ENCODE measurements at regions not wholly inside any gene's neighbourhood (a gene's known extent, or its start where the extent isn't known, plus 50 kb on each side); places are given as distances from the start of the nearest gene placed in this dataset.
"Not testable (repeated sequence)": the region's sequence is repeated elsewhere in the genome, so short reads cannot be mapped to it uniquely, and the experiment has no call there.

DNA sequence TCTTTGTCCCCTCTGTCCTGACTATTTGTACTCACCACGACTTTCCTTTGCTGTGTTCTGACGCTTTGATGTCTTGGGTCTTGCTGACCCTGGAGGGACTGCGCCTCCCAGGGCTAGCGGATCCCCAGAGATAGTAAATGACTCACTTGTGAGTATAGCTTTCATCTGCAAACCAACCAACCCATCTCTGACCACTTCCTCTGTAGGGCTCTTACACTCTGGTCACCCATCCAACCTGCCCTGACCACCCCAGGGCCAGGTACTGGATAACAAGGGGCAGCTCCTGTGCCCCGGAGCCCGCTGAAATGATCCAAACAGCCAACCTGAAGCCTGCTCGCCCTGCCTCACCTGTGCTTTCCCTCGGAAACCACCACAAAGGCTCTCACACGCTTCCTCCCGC, 125.2 kb upstream of the CARD11 start:
- H3K27me3 ChIP-seq (ENCODE audit: control insufficient read depth in 1 of 2, insufficient read depth in 2 of 2, low read length in 2 of 2) = no peaks in the 10 kb centered on the region
- H3K36me3 ChIP-seq (ENCODE audit: control insufficient read depth in 2 of 2, insufficient read depth in 2 of 2, low read length in 1 of 2) = no peaks in the 10 kb centered on the region
- H3K9me3 ChIP-seq (ENCODE audit: control insufficient read depth in 2 of 2, insufficient read depth in 1 of 2, low read depth in 1 of 2, low read length in 1 of 2) = peaks cover 0 to 2% of the 10 kb centered on the region in 2 donors
- no peak overlapping the region for H3K4me3 ChIP-seq (ENCODE audit: low read depth in 1 of 2, low read length in 2 of 2)
- WGBS, 2 donors = 85 to 90% methylated on average over 10 of the region's 10 CpGs
- H3K27ac ChIP-seq (ENCODE audit: low read depth in 2 of 2, low read length in 1 of 2) = no peak overlapping the region
- no peaks in the 10 kb centered on the region for H3K4me1 ChIP-seq (ENCODE audit: control insufficient read depth in 2 of 2, insufficient read depth in 2 of 2, low read length in 1 of 2)

DNA sequence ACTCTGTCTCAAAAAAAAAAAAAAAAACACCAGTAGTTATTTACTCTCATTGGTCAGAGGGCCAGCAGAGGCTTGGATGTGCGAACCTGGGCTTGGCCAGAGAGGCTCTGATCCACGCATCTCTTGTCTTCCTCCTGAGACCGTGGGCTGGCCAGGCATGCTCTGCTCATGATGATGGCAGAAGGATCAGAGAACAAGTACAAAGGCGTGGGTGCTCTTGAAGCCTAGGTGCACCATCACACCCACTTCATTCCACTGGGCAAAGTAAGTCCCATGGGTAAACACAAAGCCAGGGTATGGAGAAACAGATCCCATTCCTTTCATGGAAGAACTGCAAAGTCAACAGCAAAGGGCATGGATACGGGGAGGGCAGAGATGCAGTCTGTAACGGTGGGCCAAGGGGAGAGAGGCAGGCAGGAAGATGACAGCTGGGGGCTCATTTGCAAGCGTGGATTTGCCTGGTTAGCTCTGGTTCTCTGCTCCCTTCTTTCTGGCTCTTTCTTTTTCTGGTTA, 128.2 kb upstream of the SDK1 start:
- H3K4me1 ChIP-seq (ENCODE audit: control insufficient read depth in 2 of 2, insufficient read depth in 2 of 2, low read length in 1 of 2) = no peaks in the 10 kb centered on the region
- H3K9me3 ChIP-seq (ENCODE audit: control insufficient read depth in 2 of 2, insufficient read depth in 1 of 2, low read depth in 1 of 2, low read length in 1 of 2) = peaks cover 0 to 2% of the 10 kb centered on the region in 2 donors
- peaks cover 0 to 3% of the 10 kb centered on the region in 2 donors for H3K27me3 ChIP-seq (ENCODE audit: control insufficient read depth in 1 of 2, insufficient read depth in 2 of 2, low read length in 2 of 2)
- WGBS, 2 donors = 87% methylated on average over 7 of the region's 7 CpGs
- no peaks in the 10 kb centered on the region for H3K36me3 ChIP-seq (ENCODE audit: control insufficient read depth in 2 of 2, insufficient read depth in 2 of 2, low read length in 1 of 2)
- H3K4me3 ChIP-seq (ENCODE audit: low read depth in 1 of 2, low read length in 2 of 2) = no peak overlapping the region
- H3K27ac ChIP-seq (ENCODE audit: low read depth in 2 of 2, low read length in 1 of 2) = no peak overlapping the region

GRCh38 chr7:3174515-3175284, 126.4 kb upstream of the SDK1 start:
- H3K4me1 ChIP-seq (ENCODE audit: control insufficient read depth in 2 of 2, insufficient read depth in 2 of 2, low read length in 1 of 2) = no peaks in the 10 kb centered on the region
- 82 to 86% methylated on average over 15 of the region's 15 CpGs for WGBS, 2 donors

DNA sequence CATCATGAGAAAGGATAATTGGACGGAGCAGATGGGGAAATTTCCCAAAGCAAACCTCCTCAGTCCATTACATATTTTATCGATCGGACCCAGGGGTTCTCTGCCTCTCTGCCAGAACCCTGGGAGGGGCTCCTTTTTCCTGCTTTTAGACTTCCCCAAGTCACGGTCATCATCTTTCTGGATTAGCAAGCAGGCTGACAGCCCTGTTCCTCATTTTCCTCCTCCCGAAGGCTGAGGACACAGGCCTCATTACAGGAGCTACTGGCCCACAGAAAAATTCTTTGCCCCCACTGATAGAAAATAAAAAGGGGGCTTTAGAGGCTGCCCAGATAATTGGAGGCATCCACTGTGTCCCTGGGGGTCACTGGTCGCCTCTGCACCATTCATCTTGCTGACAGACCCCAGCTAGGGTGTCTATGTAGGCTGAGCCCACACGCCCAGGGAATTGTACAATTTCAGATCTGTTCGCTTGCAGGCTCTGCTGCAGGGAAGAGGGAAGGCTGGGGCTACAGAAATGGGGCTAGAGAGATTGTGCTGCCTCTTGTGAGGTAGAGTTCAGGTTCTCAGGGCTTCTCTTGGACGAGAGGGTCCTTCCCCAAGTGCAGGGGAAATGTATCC, 125.7 kb upstream of the SDK1 start:
- Histone ChIP-seq H3K27ac (ENCODE audit: low read depth in 2 of 2, low read length in 1 of 2) (no peak overlapping the region), H3K36me3 (ENCODE audit: control insufficient read depth in 2 of 2, insufficient read depth in 2 of 2, low read length in 1 of 2) (no peaks in the 10 kb centered on the region), H3K4me1 (ENCODE audit: control insufficient read depth in 2 of 2, insufficient read depth in 2 of 2, low read length in 1 of 2) (no peaks in the 10 kb centered on the region), H3K9me3 (ENCODE audit: control insufficient read depth in 2 of 2, insufficient read depth in 1 of 2, low read depth in 1 of 2, low read length in 1 of 2) (peaks cover 0 to 2% of the 10 kb centered on the region in 2 donors), H3K27me3 (ENCODE audit: control insufficient read depth in 1 of 2, insufficient read depth in 2 of 2, low read length in 2 of 2) (peaks cover 0 to 5% of the 10 kb centered on the region in 2 donors), H3K4me3 (ENCODE audit: low read depth in 1 of 2, low read length in 2 of 2) (no peak overlapping the region)
- WGBS, 2 donors = 77 to 82% methylated on average over 9 of the region's 9 CpGs

More at GRCh38 chr7:3174515-3175284, 126.4 kb upstream of the SDK1 start:
- H3K4me3 ChIP-seq (ENCODE audit: low read depth in 1 of 2, low read length in 2 of 2) = no peak overlapping the region
- H3K27me3 ChIP-seq (ENCODE audit: control insufficient read depth in 1 of 2, insufficient read depth in 2 of 2, low read length in 2 of 2) = peaks cover 0 to 5% of the 10 kb centered on the region in 2 donors
- H3K36me3 ChIP-seq (ENCODE audit: control insufficient read depth in 2 of 2, insufficient read depth in 2 of 2, low read length in 1 of 2) = no peaks in the 10 kb centered on the region
- H3K9me3 ChIP-seq (ENCODE audit: control insufficient read depth in 2 of 2, insufficient read depth in 1 of 2, low read depth in 1 of 2, low read length in 1 of 2) = peaks cover 0 to 2% of the 10 kb centered on the region in 2 donors
- no peak overlapping the region for H3K27ac ChIP-seq (ENCODE audit: low read depth in 2 of 2, low read length in 1 of 2)

DNA sequence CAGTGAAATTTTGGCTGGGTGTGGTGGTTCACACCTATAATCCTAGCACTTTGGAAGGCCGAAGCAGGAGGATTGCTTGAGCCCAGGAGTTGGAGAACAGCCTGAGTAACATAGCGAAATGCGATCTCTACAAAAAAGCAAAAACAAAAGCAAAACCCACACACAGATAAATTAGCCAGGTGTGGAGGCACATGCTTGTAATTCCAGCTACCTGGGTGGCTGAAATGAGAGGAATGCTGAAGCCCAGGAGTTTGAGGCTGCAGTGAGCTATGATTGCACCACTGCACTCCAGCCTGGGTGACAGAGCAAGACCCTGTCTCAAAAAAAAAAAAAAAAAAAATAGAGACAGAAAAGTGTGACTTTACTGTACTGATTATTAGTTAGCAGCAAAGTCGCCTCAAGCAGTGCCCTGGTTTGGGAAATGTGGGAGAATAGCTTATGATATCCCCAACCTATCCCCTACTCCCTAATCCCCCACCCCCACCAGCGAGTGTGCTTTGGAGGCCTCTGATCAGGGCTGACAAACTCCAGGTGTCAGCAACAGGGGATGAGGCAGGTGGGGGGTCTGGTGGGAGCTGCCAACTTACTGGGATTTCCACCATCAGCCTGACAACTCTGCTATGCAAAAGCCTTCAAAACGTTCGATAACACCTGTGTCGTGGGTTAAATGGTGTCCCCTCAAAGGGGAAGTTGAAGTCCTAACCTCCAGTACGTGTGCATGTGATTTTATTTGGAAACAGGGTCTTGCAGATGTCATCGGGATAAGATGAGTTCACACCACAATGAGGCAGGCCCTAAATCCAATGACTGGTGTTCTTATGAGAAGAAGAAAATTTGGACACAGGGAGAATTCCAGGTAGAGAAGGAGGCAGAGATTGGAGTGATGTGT, 124.7 kb upstream of the SDK1 start:
- Histone ChIP-seq H3K36me3 (ENCODE audit: control insufficient read depth in 2 of 2, insufficient read depth in 2 of 2, low read length in 1 of 2) (no peaks in the 10 kb centered on the region), H3K4me1 (ENCODE audit: control insufficient read depth in 2 of 2, insufficient read depth in 2 of 2, low read length in 1 of 2) (peaks cover 0 to 1% of the 10 kb centered on the region in 2 donors), H3K4me3 (ENCODE audit: low read depth in 1 of 2, low read length in 2 of 2) (no peak overlapping the region), H3K9me3 (ENCODE audit: control insufficient read depth in 2 of 2, insufficient read depth in 1 of 2, low read depth in 1 of 2, low read length in 1 of 2) (peaks cover 0 to 2% of the 10 kb centered on the region in 2 donors), H3K27me3 (ENCODE audit: control insufficient read depth in 1 of 2, insufficient read depth in 2 of 2, low read length in 2 of 2) (peaks cover 0 to 5% of the 10 kb centered on the region in 2 donors), H3K27ac (ENCODE audit: low read depth in 2 of 2, low read length in 1 of 2) (no peak overlapping the region)
- 71% methylated on average over 10 of the region's 10 CpGs for WGBS, 2 donors

GRCh38 chr7:3177271-3177670, 123.8 kb upstream of the SDK1 start:
- Histone ChIP-seq H3K4me3 (ENCODE audit: low read depth in 1 of 2, low read length in 2 of 2) (no peak overlapping the region), H3K36me3 (ENCODE audit: control insufficient read depth in 2 of 2, insufficient read depth in 2 of 2, low read length in 1 of 2) (no peaks in the 10 kb centered on the region), H3K27me3 (ENCODE audit: control insufficient read depth in 1 of 2, insufficient read depth in 2 of 2, low read length in 2 of 2) (peaks cover 0 to 5% of the 10 kb centered on the region in 2 donors), H3K9me3 (ENCODE audit: control insufficient read depth in 2 of 2, insufficient read depth in 1 of 2, low read depth in 1 of 2, low read length in 1 of 2) (no peaks in the 10 kb centered on the region), H3K27ac (ENCODE audit: low read depth in 2 of 2, low read length in 1 of 2) (no peak overlapping the region), H3K4me1 (ENCODE audit: control insufficient read depth in 2 of 2, insufficient read depth in 2 of 2, low read length in 1 of 2) (peaks cover 0 to 3% of the 10 kb centered on the region in 2 donors)
- 76 to 79% methylated on average over 2 of the region's 2 CpGs for WGBS, 2 donors

- Histone ChIP-seq H3K27ac (ENCODE audit: low read depth in 2 of 2, low read length in 1 of 2) (no peak overlapping the region), H3K27me3 (ENCODE audit: control insufficient read depth in 1 of 2, insufficient read depth in 2 of 2, low read length in 2 of 2) (peaks cover 0 to 5% of the 10 kb centered on the region in 2 donors), H3K9me3 (ENCODE audit: control insufficient read depth in 2 of 2, insufficient read depth in 1 of 2, low read depth in 1 of 2, low read length in 1 of 2) (peaks cover 0 to 6% of the 10 kb centered on the region in 2 donors), H3K36me3 (ENCODE audit: control insufficient read depth in 2 of 2, insufficient read depth in 2 of 2, low read length in 1 of 2) (no peaks in the 10 kb centered on the region), H3K4me3 (ENCODE audit: low read depth in 1 of 2, low read length in 2 of 2) (no peak overlapping the region), H3K4me1 (ENCODE audit: control insufficient read depth in 2 of 2, insufficient read depth in 2 of 2, low read length in 1 of 2) (peaks cover 0 to 3% of the 10 kb centered on the region in 2 donors)
- WGBS, 2 donors = 74 to 84% methylated on average over 8 of the region's 8 CpGs
Observed at GRCh38 chr7:3179456-3179855, 121.6 kb upstream of the SDK1 start.

GRCh38 chr7:3180604-3181003, 120.4 kb upstream of the SDK1 start:
- H3K36me3 ChIP-seq (ENCODE audit: control insufficient read depth in 2 of 2, insufficient read depth in 2 of 2, low read length in 1 of 2) = no peaks in the 10 kb centered on the region
- no peak overlapping the region for H3K4me3 ChIP-seq (ENCODE audit: low read depth in 1 of 2, low read length in 2 of 2)
- 86% methylated on average over 8 of the region's 8 CpGs for WGBS, 2 donors
- H3K9me3 ChIP-seq (ENCODE audit: control insufficient read depth in 2 of 2, insufficient read depth in 1 of 2, low read depth in 1 of 2, low read length in 1 of 2) = peaks cover 0 to 6% of the 10 kb centered on the region in 2 donors
- H3K4me1 ChIP-seq (ENCODE audit: control insufficient read depth in 2 of 2, insufficient read depth in 2 of 2, low read length in 1 of 2) = peaks cover 0 to 3% of the 10 kb centered on the region in 2 donors
- H3K27me3 ChIP-seq (ENCODE audit: control insufficient read depth in 1 of 2, insufficient read depth in 2 of 2, low read length in 2 of 2) = peaks cover 0 to 5% of the 10 kb centered on the region in 2 donors
- H3K27ac ChIP-seq (ENCODE audit: low read depth in 2 of 2, low read length in 1 of 2) = no peak overlapping the region

DNA sequence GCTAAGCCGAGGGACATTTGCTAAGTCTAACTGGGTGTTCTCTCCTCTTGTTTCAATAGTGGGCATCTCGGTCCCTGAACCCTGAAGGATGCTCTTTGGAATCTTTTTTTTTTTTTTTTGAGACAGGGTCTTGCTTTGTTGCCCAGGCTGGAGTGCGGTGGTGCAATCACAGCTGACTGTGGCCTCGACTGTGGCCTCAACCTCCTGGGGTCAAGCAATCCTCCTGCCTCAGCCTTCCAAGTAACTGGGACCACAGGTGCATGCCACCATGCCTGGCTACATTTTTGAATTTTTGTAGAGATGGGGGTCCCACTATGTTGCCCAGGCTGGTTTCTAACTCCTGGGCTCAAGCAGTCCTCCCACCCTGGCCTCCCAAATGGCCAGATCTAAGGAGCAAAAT, 119.0 kb upstream of the SDK1 start:
- H3K4me1 ChIP-seq (ENCODE audit: control insufficient read depth in 2 of 2, insufficient read depth in 2 of 2, low read length in 1 of 2); H3K27me3 ChIP-seq (ENCODE audit: control insufficient read depth in 1 of 2, insufficient read depth in 2 of 2, low read length in 2 of 2); H3K4me3 ChIP-seq (ENCODE audit: low read depth in 1 of 2, low read length in 2 of 2); H3K9me3 ChIP-seq (ENCODE audit: control insufficient read depth in 2 of 2, insufficient read depth in 1 of 2, low read depth in 1 of 2, low read length in 1 of 2); H3K36me3 ChIP-seq (ENCODE audit: control insufficient read depth in 2 of 2, insufficient read depth in 2 of 2, low read length in 1 of 2); H3K27ac ChIP-seq (ENCODE audit: low read depth in 2 of 2, low read length in 1 of 2): not testable (repeated sequence)
- 84 to 90% methylated on average over 4 of the region's 4 CpGs for WGBS, 2 donors

All from esophagus (tissue), 2 donors.